SK-N-MC (cell line): ENCODE measurements at regions not wholly inside any gene's neighbourhood (a gene's known extent, or its start where the extent isn't known, plus 50 kb on each side); places are given as distances from the start of the nearest gene placed in this dataset.
"Not testable (repeated sequence)": the region's sequence is repeated elsewhere in the genome, so short reads cannot be mapped to it uniquely, and the experiment has no call there.

Experiments
- EZH2 ChIP-seq: fragments of 200-600 bp; sonication (generic); IDR thresholded peaks from one replicate; pipeline ENCODE4 v1.6.1; 2017; ENCODE audit warnings: antibody characterized with exemption
- FOXP2 ChIP-seq: optimal IDR thresholded peaks from 2 replicates; pipeline ENCODE3; 2011; ENCODE audit warnings: mild to moderate bottlenecking, moderate library complexity; ENCODE audit not compliant: insufficient read depth; ENCODE audit errors: extremely low read length, control extremely low read depth
- POLR2AphosphoS5 ChIP-seq: IDR thresholded peaks from 2 replicates; pipeline ENCODE4 v1.6.1; 2012; ENCODE audit warnings: mild to moderate bottlenecking, low read depth, low read length, borderline replicate concordance

- TF ChIP-seq POLR2AphosphoS5, EZH2, FOXP2: not testable (repeated sequence)
Measured at GRCh38 chr6:58291319-58291718, 973.9 kb downstream of the PRIM2 start.
